HCT116 (cell line): ENCODE measurements at regions not wholly inside any gene's neighbourhood (a gene's known extent, or its start where the extent isn't known, plus 50 kb on each side); places are given as distances from the start of the nearest gene placed in this dataset.

Source experiments
- ATAC-seq: fragments of 200-7000 bp; cut with Tn5 transposase; 2 replicates; pipeline ENCODE4 v1.9.1; 2020; ENCODE audit warnings: mild to moderate bottlenecking, moderate library complexity
- BruUV-seq: library from RNA; stranded (reverse); fragments of 400-500 nt; replicated peaks from 2 replicates; lab custom pipeline; 2021; lab: Mats Ljungman, UMichigan
- CTCF ChIA-PET: fragments of 300-600 bp; sonication (Branson Sonifier 250); formaldehyde crosslinking; loops from one replicate; lab custom pipeline; 2021; ENCODE audit warnings: antibody characterized with exemption; lab: Charles Lee
- POLR2A ChIA-PET: fragments of 300-600, 350-600 bp; sonication (Branson Sonifier 250); formaldehyde crosslinking; loops from one replicate; lab custom pipeline; 2021; ENCODE audit warnings: antibody characterized with exemption; lab: Charles Lee
- RAD21 ChIA-PET, 2 experiments: fragments of 300-600 bp; sonication (Branson Sonifier 250); formaldehyde crosslinking; loops; one replicate each; lab custom pipeline; 2023; ENCODE audit warnings: low total read pairs in 2 of 2; ENCODE audit not compliant: uncharacterized antibody in 2 of 2, unreplicated experiment in 2 of 2, low non-redundant PET in 1 of 2; lab: Charles Lee
- DNase-seq: peaks from one replicate; pipeline ENCODE4 v3.0.0-alpha.2; 2010; ENCODE audit warnings: low read depth, low spot score
- H2AFZ ChIP-seq: fragments of 200-600 bp; shearing (Covaris generic), sonication (generic); 2 replicates; pipeline ENCODE4 v1.6.1; 2017; ENCODE audit warnings: low read depth, mixed run types, mixed read lengths, antibody characterized with exemption, low read length; ENCODE audit not compliant: poor library complexity, severe bottlenecking
- H3K27ac ChIP-seq: 2 replicates; pipeline ENCODE4 v1.5.1; 2012; ENCODE audit warnings: low read depth, low read length
- H3K27me3 ChIP-seq: fragments of 200-600 bp; sonication (generic); 2 replicates; pipeline ENCODE4 v1.6.1; 2016; ENCODE audit warnings: mixed run types, low read length, mixed read lengths; ENCODE audit not compliant: insufficient read depth
- H3K36me3 ChIP-seq, 2 experiments: fragments of 200-500 bp in 1 of 2; fragments of 200-600 bp in 1 of 2; sonication (Bioruptor generic) in 1 of 2; sonication (generic) in 1 of 2; 2 replicates each; pipeline versions ENCODE4 v1.5.1 to v1.6.1; 2014 to 2016; ENCODE audit warnings: low read length in 2 of 2, inconsistent platforms in 1 of 2, mixed read lengths in 1 of 2, mixed run types in 1 of 2; ENCODE audit not compliant: insufficient read depth in 2 of 2, control insufficient read depth in 1 of 2
- H3K4me1 ChIP-seq, 2 experiments: fragments of 200-600 bp in 1 of 2; sonication (generic) in 1 of 2; 2 replicates each; pipeline versions ENCODE4 v1.5.1 to v1.6.1; 2012 to 2017; ENCODE audit warnings: low read length in 2 of 2, inconsistent platforms in 1 of 2, mild to moderate bottlenecking in 1 of 2, mixed read lengths in 1 of 2, mixed run types in 1 of 2, moderate library complexity in 1 of 2; ENCODE audit not compliant: insufficient read depth in 2 of 2, control insufficient read depth in 1 of 2
- H3K4me2 ChIP-seq: fragments of 200-600 bp; sonication (generic); 2 replicates; pipeline ENCODE4 v1.6.1; 2017; ENCODE audit warnings: mixed run types, low read length, mixed read lengths
- H3K4me3 ChIP-seq, 2 experiments: fragments of 200-600 bp in 1 of 2; sonication (generic) in 1 of 2; replicated peaks in 1 of 2; 2 replicates each; pipeline ENCODE4 v1.5.1; 2011 to 2016; ENCODE audit warnings: low read length in 2 of 2, control low read depth in 1 of 2, low read depth in 1 of 2, mild to moderate bottlenecking in 1 of 2, mixed read lengths in 1 of 2, mixed run types in 1 of 2
- H3K79me2 ChIP-seq: fragments of 200-600 bp; sonication (generic); 2 replicates; pipeline ENCODE4 v1.6.1; 2017; ENCODE audit warnings: mild to moderate bottlenecking, mixed run types, low read length, moderate library complexity, mixed read lengths; ENCODE audit not compliant: insufficient read depth
- H3K9ac ChIP-seq: fragments of 200-600 bp; sonication (generic); 2 replicates; pipeline ENCODE4 v1.6.1; 2016; ENCODE audit warnings: low read length, mixed read lengths
- H3K9me2 ChIP-seq: fragments of 200-600 bp; sonication (generic), shearing (Covaris generic); 2 replicates; pipeline ENCODE4 v1.6.1; 2017; ENCODE audit warnings: mixed run types, mild to moderate bottlenecking, moderate library complexity; ENCODE audit not compliant: insufficient read depth
- H3K9me3 ChIP-seq, 2 experiments: fragments of 200-500 bp in 1 of 2; fragments of 200-600 bp in 1 of 2; sonication (Bioruptor generic) in 1 of 2; sonication (generic) in 1 of 2; 2 replicates each; pipeline ENCODE4 v1.6.1; 2014 to 2017; ENCODE audit warnings: low read length in 2 of 2, mixed read lengths in 2 of 2, inconsistent platforms in 1 of 2, low read depth in 1 of 2, mild to moderate bottlenecking in 1 of 2, mixed run types in 1 of 2, moderate library complexity in 1 of 2; ENCODE audit not compliant: control insufficient read depth in 1 of 2, insufficient read depth in 1 of 2
- H4K20me1 ChIP-seq: fragments of 200-600 bp; sonication (generic), shearing (Covaris generic); 2 replicates; pipeline ENCODE4 v1.6.1; 2017; ENCODE audit warnings: mixed run types, mild to moderate bottlenecking, moderate library complexity; ENCODE audit not compliant: insufficient read depth
- CEBPB ChIP-seq: IDR thresholded peaks from 2 replicates; pipeline ENCODE4 v1.6.1; 2012; ENCODE audit warnings: low read depth
- EGR1 ChIP-seq: IDR thresholded peaks from 2 replicates; pipeline ENCODE4 v1.6.1; 2012; ENCODE audit warnings: low read depth
- ELF1 ChIP-seq: IDR thresholded peaks from 2 replicates; pipeline ENCODE4 v1.6.1; 2012; ENCODE audit warnings: low read depth, borderline replicate concordance
- EZH2 ChIP-seq: fragments of 200-600 bp; sonication (generic); IDR thresholded peaks from 2 replicates; pipeline ENCODE4 v1.6.1; 2017; ENCODE audit warnings: antibody characterized with exemption, mixed run types
- FOSL1 ChIP-seq: IDR thresholded peaks from 2 replicates; pipeline ENCODE4 v1.6.1; 2012; ENCODE audit warnings: low read depth
- JUND ChIP-seq: IDR thresholded peaks from 2 replicates; pipeline ENCODE4 v1.6.1; 2012
- MAX ChIP-seq: IDR thresholded peaks from 2 replicates; pipeline ENCODE4 v1.6.1; 2012
- POLR2A ChIP-seq: IDR thresholded peaks from 2 replicates; pipeline ENCODE4 v1.7.0; 2011; ENCODE audit warnings: borderline replicate concordance; ENCODE audit not compliant: insufficient read depth, insufficient read length; ENCODE audit errors: extremely low read depth
- POLR2AphosphoS5 ChIP-seq: IDR thresholded peaks from 2 replicates; pipeline ENCODE4 v1.6.1; 2011; ENCODE audit warnings: mild to moderate bottlenecking, low read depth, low read length, moderate library complexity
- RAD21 ChIP-seq: IDR thresholded peaks from 2 replicates; pipeline ENCODE4 v1.6.1; 2012; ENCODE audit warnings: low read depth, mild to moderate bottlenecking
- SP1 ChIP-seq: IDR thresholded peaks from 2 replicates; pipeline ENCODE4 v1.6.1; 2012; ENCODE audit warnings: low read depth
- YY1 ChIP-seq: IDR thresholded peaks from 2 replicates; pipeline ENCODE4 v1.6.1; 2011; ENCODE audit warnings: low read length, low read depth, moderate library complexity, mild to moderate bottlenecking; ENCODE audit not compliant: insufficient replicate concordance; ENCODE audit errors: extremely low read depth
- ZNF274 ChIP-seq: fragments of 200-500 bp; sonication (Bioruptor generic); IDR thresholded peaks from 2 replicates; pipeline ENCODE4 v1.6.1; 2014; ENCODE audit warnings: mild to moderate bottlenecking, low read depth, low read length, inconsistent platforms
- intact Hi-C: fragments of 100-400 bp; cut with micrococcal nuclease; formaldehyde crosslinking; loops from 2 replicates; pipeline ENCODE4 v1.10.0; 2022
- TF ChIP-seq, protein P1 (sequence below): IDR thresholded peaks from 2 replicates; pipeline ENCODE4 v1.6.1; 2012; ENCODE audit warnings: low read depth
- TF ChIP-seq, protein P2 (sequence below), 3 experiments: fragments of 200-600 bp in 1 of 3; sonication (generic) in 1 of 3; IDR thresholded peaks in 2 of 3; conservative IDR thresholded peaks in 1 of 3; 2 replicates each; pipeline ENCODE4 v1.5.1; 2012 to 2017; ENCODE audit warnings: low read depth in 2 of 3, low read length in 2 of 3, antibody characterized with exemption in 1 of 3, borderline replicate concordance in 1 of 3, control low read depth in 1 of 3, mild to moderate bottlenecking in 1 of 3, mixed read lengths in 1 of 3, mixed run types in 1 of 3, moderate library complexity in 1 of 3; ENCODE audit not compliant: insufficient read depth in 1 of 3

GRCh38 chr3:87359025-87359424, 82.6 kb upstream of the POU1F1 start:
- intact Hi-C loops = no loop called here

DNA sequence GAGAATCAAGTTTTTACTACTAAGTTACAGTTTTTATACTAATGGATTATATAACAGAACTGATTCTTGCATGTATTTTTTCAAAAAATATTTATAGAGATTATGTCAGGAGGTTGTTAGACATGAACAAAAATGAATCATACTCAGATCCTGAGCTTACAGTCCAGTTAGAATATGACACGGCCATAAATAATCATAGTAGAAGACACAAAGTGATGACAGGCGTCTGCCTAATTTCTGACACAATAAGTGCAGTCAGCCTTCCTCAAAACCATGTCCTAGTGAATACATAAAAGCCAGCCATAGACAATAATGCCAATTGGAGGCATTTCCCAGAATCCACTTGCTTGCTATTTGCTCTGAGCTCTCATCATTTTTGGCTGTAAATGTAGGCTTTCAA, 81.7 kb upstream of the POU1F1 start:
- BruUV-seq = no TSS peak
- H3K27ac ChIP-seq = no peak overlapping the region
- no peak overlapping the region for H3K4me3 ChIP-seq
- ChIA-PET POLR2A (no interaction called here), RAD21 (no interaction called here), CTCF (no interaction called here)
- H3K4me2 ChIP-seq = no peak overlapping the region
- ATAC-seq = no peak
- no peak for DNase-seq
- H3K9ac ChIP-seq = no peak overlapping the region
- H3K9me2 ChIP-seq = no peaks in the 10 kb centered on the region
- no peaks in the 10 kb centered on the region for H3K9me3 ChIP-seq
- intact Hi-C loops = no loop called here
- no peaks in the 10 kb centered on the region for H3K36me3 ChIP-seq
- H3K79me2 ChIP-seq = no peaks in the 10 kb centered on the region
- no peaks in the 10 kb centered on the region for H4K20me1 ChIP-seq
- H3K4me1 ChIP-seq = no peaks in the 10 kb centered on the region
- H2AFZ ChIP-seq = no peak overlapping the region
- no peaks in the 10 kb centered on the region for H3K27me3 ChIP-seq
- TF ChIP-seq ZNF274 = no peak
- TF ChIP-seq FOSL1 = no peak
- no peak for TF ChIP-seq CEBPB
- TF ChIP-seq POLR2AphosphoS5 = no peak
- TF ChIP-seq, protein P1, sequence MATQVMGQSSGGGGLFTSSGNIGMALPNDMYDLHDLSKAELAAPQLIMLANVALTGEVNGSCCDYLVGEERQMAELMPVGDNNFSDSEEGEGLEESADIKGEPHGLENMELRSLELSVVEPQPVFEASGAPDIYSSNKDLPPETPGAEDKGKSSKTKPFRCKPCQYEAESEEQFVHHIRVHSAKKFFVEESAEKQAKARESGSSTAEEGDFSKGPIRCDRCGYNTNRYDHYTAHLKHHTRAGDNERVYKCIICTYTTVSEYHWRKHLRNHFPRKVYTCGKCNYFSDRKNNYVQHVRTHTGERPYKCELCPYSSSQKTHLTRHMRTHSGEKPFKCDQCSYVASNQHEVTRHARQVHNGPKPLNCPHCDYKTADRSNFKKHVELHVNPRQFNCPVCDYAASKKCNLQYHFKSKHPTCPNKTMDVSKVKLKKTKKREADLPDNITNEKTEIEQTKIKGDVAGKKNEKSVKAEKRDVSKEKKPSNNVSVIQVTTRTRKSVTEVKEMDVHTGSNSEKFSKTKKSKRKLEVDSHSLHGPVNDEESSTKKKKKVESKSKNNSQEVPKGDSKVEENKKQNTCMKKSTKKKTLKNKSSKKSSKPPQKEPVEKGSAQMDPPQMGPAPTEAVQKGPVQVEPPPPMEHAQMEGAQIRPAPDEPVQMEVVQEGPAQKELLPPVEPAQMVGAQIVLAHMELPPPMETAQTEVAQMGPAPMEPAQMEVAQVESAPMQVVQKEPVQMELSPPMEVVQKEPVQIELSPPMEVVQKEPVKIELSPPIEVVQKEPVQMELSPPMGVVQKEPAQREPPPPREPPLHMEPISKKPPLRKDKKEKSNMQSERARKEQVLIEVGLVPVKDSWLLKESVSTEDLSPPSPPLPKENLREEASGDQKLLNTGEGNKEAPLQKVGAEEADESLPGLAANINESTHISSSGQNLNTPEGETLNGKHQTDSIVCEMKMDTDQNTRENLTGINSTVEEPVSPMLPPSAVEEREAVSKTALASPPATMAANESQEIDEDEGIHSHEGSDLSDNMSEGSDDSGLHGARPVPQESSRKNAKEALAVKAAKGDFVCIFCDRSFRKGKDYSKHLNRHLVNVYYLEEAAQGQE = no peak
- no peak for TF ChIP-seq YY1
- TF ChIP-seq ELF1 = no peak
- TF ChIP-seq, protein P2, sequence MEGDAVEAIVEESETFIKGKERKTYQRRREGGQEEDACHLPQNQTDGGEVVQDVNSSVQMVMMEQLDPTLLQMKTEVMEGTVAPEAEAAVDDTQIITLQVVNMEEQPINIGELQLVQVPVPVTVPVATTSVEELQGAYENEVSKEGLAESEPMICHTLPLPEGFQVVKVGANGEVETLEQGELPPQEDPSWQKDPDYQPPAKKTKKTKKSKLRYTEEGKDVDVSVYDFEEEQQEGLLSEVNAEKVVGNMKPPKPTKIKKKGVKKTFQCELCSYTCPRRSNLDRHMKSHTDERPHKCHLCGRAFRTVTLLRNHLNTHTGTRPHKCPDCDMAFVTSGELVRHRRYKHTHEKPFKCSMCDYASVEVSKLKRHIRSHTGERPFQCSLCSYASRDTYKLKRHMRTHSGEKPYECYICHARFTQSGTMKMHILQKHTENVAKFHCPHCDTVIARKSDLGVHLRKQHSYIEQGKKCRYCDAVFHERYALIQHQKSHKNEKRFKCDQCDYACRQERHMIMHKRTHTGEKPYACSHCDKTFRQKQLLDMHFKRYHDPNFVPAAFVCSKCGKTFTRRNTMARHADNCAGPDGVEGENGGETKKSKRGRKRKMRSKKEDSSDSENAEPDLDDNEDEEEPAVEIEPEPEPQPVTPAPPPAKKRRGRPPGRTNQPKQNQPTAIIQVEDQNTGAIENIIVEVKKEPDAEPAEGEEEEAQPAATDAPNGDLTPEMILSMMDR (IDR thresholded peaks at IDR 0.05 in 2 of 3, conservative IDR thresholded peaks at IDR 0.05 in 1 of 3; ENCODE audit: borderline replicate concordance in 1 of 3, insufficient read depth in 1 of 3, low read depth in 2 of 3, low read length in 2 of 3) = no peak
- TF ChIP-seq POLR2A = no peak
- TF ChIP-seq SP1 = no peak
- no peak for TF ChIP-seq EGR1
- no peak for TF ChIP-seq MAX

More at GRCh38 chr3:87359025-87359424, 82.6 kb upstream of the POU1F1 start:
- H3K9me2 ChIP-seq = no peaks in the 10 kb centered on the region
- TF ChIP-seq MAX (no peak), EGR1 (no peak), POLR2A (no peak), CEBPB (no peak), JUND (no peak), EZH2 (no peak), POLR2AphosphoS5 (no peak), RAD21 (no peak)
- CTCF ChIA-PET = no interaction called here
- H3K27me3 ChIP-seq = no peaks in the 10 kb centered on the region
- no peaks in the 10 kb centered on the region for H3K4me1 ChIP-seq
- DNase-seq (no peak), ATAC-seq (no peak)
- POLR2A ChIA-PET = no interaction called here
- RAD21 ChIA-PET = no interaction called here
- no peak overlapping the region for H3K27ac ChIP-seq
- no peaks in the 10 kb centered on the region for H4K20me1 ChIP-seq
- no peak overlapping the region for H3K4me2 ChIP-seq
- H3K36me3 ChIP-seq = no peaks in the 10 kb centered on the region
- no peak overlapping the region for H2AFZ ChIP-seq
- H3K9me3 ChIP-seq = no peaks in the 10 kb centered on the region
- no TSS peak for BruUV-seq
- H3K4me3 ChIP-seq = no peak overlapping the region
- no peaks in the 10 kb centered on the region for H3K79me2 ChIP-seq
- H3K9ac ChIP-seq = no peak overlapping the region
